HG03196 (cell line): ENCODE measurements at regions not wholly inside any gene's neighbourhood (a gene's known extent, or its start where the extent isn't known, plus 50 kb on each side); places are given as distances from the start of the nearest gene placed in this dataset.

Source experiments
- ATAC-seq: cut with Tn5 transposase; IDR thresholded peaks from one replicate; pipeline ENCODE4 v1.9.1; 2021; ENCODE audit not compliant: unreplicated experiment

GRCh38 chr15:94602754-94603470, 371.6 kb downstream of the MCTP2 start:
- ATAC-seq: no peak

- ATAC-seq: no peak
These were observed 374.9 kb downstream of the MCTP2 start for GRCh38 chr15:94606286-94606685.

- no peak for ATAC-seq
These were observed 375.9 kb downstream of the MCTP2 start for GRCh38 chr15:94607176-94607654.

GRCh38 chr15:94610069-94610468, 378.7 kb downstream of the MCTP2 start:
- peak; percentile 72 for ATAC-seq

- ATAC-seq: no peak
These were observed 379.1 kb downstream of the MCTP2 start for GRCh38 chr15:94610485-94610884.

- ATAC-seq: no peak
These were observed 380.3 kb downstream of the MCTP2 start for GRCh38 chr15:94611656-94612055.

GRCh38 chr15:94615688-94616087, 384.3 kb downstream of the MCTP2 start:
- ATAC-seq: no peak

- no peak for ATAC-seq
These were observed 389.3 kb downstream of the MCTP2 start for GRCh38 chr15:94620632-94621031.

GRCh38 chr15:94621736-94622135, 390.4 kb downstream of the MCTP2 start:
- ATAC-seq: no peak

GRCh38 chr15:94626949-94627348, 395.6 kb downstream of the MCTP2 start:
- no peak for ATAC-seq

GRCh38 chr15:94631608-94632007, 400.2 kb downstream of the MCTP2 start:
- ATAC-seq: no peak

GRCh38 chr15:94638183-94638582, 406.8 kb downstream of the MCTP2 start:
- ATAC-seq: no peak

- no peak for ATAC-seq
These were observed 408.3 kb downstream of the MCTP2 start for GRCh38 chr15:94639701-94640100.

- no peak for ATAC-seq
These were observed 413.1 kb downstream of the MCTP2 start for GRCh38 chr15:94644433-94644832.

- no peak for ATAC-seq
These were observed 421.7 kb downstream of the MCTP2 start for GRCh38 chr15:94653071-94653470.

GRCh38 chr15:94655249-94655880, 424.0 kb downstream of the MCTP2 start:
- no peak for ATAC-seq

GRCh38 chr15:94665676-94666441, 434.5 kb downstream of the MCTP2 start:
- no peak for ATAC-seq

GRCh38 chr15:94666553-94666952, 435.2 kb downstream of the MCTP2 start:
- ATAC-seq: no peak

GRCh38 chr15:94667109-94667508, 435.7 kb downstream of the MCTP2 start:
- ATAC-seq: no peak

- ATAC-seq: no peak
These were observed 439.2 kb downstream of the MCTP2 start for GRCh38 chr15:94670438-94671034.

GRCh38 chr15:94671858-94672532, 440.6 kb downstream of the MCTP2 start:
- no peak for ATAC-seq
